ENCODE measurements at regions not wholly inside any gene's neighbourhood (a gene's known extent, or its start where the extent isn't known, plus 50 kb on each side); places are given as distances from the start of the nearest gene placed in this dataset.

GRCh38 chr22:48342016-48342415 is 1485.7 kb downstream of the BRD1 start:
- no peak for TF ChIP-seq CTCF (conservative IDR thresholded peaks at IDR 0.05; ENCODE audit: low read length)
- TF ChIP-seq EZH2phosphoT487 (IDR thresholded peaks at IDR 0.05; ENCODE audit: borderline replicate concordance): no peak
